D341Med (cell line): ENCODE measurements at regions not wholly inside any gene's neighbourhood (a gene's known extent, or its start where the extent isn't known, plus 50 kb on each side); places are given as distances from the start of the nearest gene placed in this dataset.
A peak's percentile ranks its signal among the peaks of the same experiment; 100 is the strongest.
"Not testable (repeated sequence)": the region's sequence is repeated elsewhere in the genome, so short reads cannot be mapped to it uniquely, and the experiment has no call there.

ENCODE experiments used
- DNase-seq: peaks from one replicate; pipeline ENCODE4 v3.0.0; 2012; ENCODE audit warnings: low spot score

- DNase-seq, result no peak
Measured at GRCh38 chr3:68676136-68676535, 256.2 kb downstream of the TAFA4 start.

GRCh38 chr3:68667346-68667745, 265.0 kb downstream of the TAFA4 start:
- no peak for DNase-seq

GRCh38 chr3:68666429-68667136, 265.8 kb downstream of the TAFA4 start:
- DNase-seq, result no peak

- no peak for DNase-seq
Measured at GRCh38 chr3:68664276-68664675, 268.1 kb downstream of the TAFA4 start.

GRCh38 chr3:68662176-68662575, 270.2 kb downstream of the TAFA4 start:
- DNase-seq, result no peak

GRCh38 chr3:68650657-68651056, 281.7 kb downstream of the TAFA4 start:
- not testable (repeated sequence) for DNase-seq

- no peak for DNase-seq
Measured at GRCh38 chr3:68648494-68648893, 283.9 kb downstream of the TAFA4 start.

- DNase-seq, result no peak
Measured at GRCh38 chr3:68631850-68632545, 300.3 kb downstream of the TAFA4 start.

GRCh38 chr3:68620211-68620610, 312.1 kb downstream of the TAFA4 start:
- no peak for DNase-seq

GRCh38 chr3:68614087-68614486, 318.3 kb downstream of the TAFA4 start:
- no peak for DNase-seq

- no peak for DNase-seq
Measured at GRCh38 chr3:68571321-68571720, 361.0 kb downstream of the TAFA4 start.

- DNase-seq, result no peak
Measured at GRCh38 chr3:68560728-68561127, 371.6 kb downstream of the TAFA4 start.

GRCh38 chr3:68535782-68536181, 396.6 kb downstream of the TAFA4 start:
- no peak for DNase-seq

- DNase-seq, result no peak
Measured at GRCh38 chr3:68523330-68523729, 409.0 kb downstream of the TAFA4 start.

GRCh38 chr3:68515237-68515636, 417.1 kb downstream of the TAFA4 start:
- no peak for DNase-seq

- no peak for DNase-seq
Measured at GRCh38 chr3:68504201-68504600, 428.1 kb downstream of the TAFA4 start.

GRCh38 chr3:68485845-68486244, 446.5 kb downstream of the TAFA4 start:
- DNase-seq, result not testable (repeated sequence)

GRCh38 chr3:68485051-68485450, 447.3 kb downstream of the TAFA4 start:
- DNase-seq, result no peak

- peak; percentile 40 for DNase-seq
Measured at GRCh38 chr3:68483601-68484000, 448.7 kb downstream of the TAFA4 start.

GRCh38 chr3:68483041-68483440, 449.3 kb downstream of the TAFA4 start:
- DNase-seq, result no peak

- no peak for DNase-seq
Measured at GRCh38 chr3:68482565-68482964, 449.8 kb downstream of the TAFA4 start.

- no peak for DNase-seq
Measured at GRCh38 chr3:68479779-68480178, 452.6 kb downstream of the TAFA4 start.

- DNase-seq, result no peak
Measured at GRCh38 chr3:68468695-68469375, 463.5 kb downstream of the TAFA4 start.
